ENCODE measurements at regions not wholly inside any gene's neighbourhood (a gene's known extent, or its start where the extent isn't known, plus 50 kb on each side); places are given as distances from the start of the nearest gene placed in this dataset.

DNA sequence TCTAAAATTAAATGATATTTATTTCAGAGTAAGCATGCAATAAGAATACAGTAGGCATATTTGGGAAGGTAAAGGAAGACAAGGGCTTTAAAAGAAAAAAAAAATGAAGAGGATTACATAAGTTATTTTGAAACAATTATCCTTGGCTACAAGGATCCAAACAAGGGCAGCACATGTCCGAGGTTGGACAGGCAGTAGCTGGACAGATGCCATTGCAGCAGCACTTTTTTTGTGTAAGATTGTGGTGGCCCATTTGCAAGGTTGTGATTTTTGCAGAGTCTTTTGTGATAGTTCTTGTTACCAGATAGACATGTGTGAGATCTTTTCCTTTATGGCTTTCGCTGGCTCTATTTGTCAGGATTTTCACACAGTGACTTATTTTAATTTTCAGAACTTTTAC lies 89.4 kb upstream of the COG2 start:
- TF ChIP-seq, protein P1, sequence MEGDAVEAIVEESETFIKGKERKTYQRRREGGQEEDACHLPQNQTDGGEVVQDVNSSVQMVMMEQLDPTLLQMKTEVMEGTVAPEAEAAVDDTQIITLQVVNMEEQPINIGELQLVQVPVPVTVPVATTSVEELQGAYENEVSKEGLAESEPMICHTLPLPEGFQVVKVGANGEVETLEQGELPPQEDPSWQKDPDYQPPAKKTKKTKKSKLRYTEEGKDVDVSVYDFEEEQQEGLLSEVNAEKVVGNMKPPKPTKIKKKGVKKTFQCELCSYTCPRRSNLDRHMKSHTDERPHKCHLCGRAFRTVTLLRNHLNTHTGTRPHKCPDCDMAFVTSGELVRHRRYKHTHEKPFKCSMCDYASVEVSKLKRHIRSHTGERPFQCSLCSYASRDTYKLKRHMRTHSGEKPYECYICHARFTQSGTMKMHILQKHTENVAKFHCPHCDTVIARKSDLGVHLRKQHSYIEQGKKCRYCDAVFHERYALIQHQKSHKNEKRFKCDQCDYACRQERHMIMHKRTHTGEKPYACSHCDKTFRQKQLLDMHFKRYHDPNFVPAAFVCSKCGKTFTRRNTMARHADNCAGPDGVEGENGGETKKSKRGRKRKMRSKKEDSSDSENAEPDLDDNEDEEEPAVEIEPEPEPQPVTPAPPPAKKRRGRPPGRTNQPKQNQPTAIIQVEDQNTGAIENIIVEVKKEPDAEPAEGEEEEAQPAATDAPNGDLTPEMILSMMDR (conservative IDR thresholded peaks at IDR 0.05; ENCODE audit: low read depth, low read length) = no peak
- TF ChIP-seq RCOR1 (IDR thresholded peaks at IDR 0.05; ENCODE audit: insufficient replicate concordance, low read length) (no peak), POLR2A (IDR thresholded peaks at IDR 0.05; ENCODE audit: low read depth, low read length) (no peak), RAD21 (IDR thresholded peaks at IDR 0.05; ENCODE audit: low read length) (no peak), BHLHE40 (IDR thresholded peaks at IDR 0.05; ENCODE audit: low read depth, low read length) (no peak), SMC3 (IDR thresholded peaks at IDR 0.05; ENCODE audit: low read depth, low read length) (no peak), MAFK (IDR thresholded peaks at IDR 0.05; ENCODE audit: low read depth, low read length) (no peak), CEBPB (IDR thresholded peaks at IDR 0.05; ENCODE audit: low read depth, low read length) (no peak), FOS (IDR thresholded peaks at IDR 0.05; ENCODE audit: low read depth, low read length) (no peak), MAZ (IDR thresholded peaks at IDR 0.05; ENCODE audit: borderline replicate concordance, low read depth, low read length) (no peak), RFX5 (IDR thresholded peaks at IDR 0.05; ENCODE audit: low read depth, low read length) (no peak), NFE2L2 (IDR thresholded peaks at IDR 0.05; ENCODE audit: low read depth, low read length) (no peak), CHD1 (IDR thresholded peaks at IDR 0.05; ENCODE audit: low read depth, low read length) (no peak)
- TF ChIP-seq, protein P2, sequence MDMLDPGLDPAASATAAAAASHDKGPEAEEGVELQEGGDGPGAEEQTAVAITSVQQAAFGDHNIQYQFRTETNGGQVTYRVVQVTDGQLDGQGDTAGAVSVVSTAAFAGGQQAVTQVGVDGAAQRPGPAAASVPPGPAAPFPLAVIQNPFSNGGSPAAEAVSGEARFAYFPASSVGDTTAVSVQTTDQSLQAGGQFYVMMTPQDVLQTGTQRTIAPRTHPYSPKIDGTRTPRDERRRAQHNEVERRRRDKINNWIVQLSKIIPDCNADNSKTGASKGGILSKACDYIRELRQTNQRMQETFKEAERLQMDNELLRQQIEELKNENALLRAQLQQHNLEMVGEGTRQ (IDR thresholded peaks at IDR 0.05; ENCODE audit: low read depth, low read length) = no peak
